Myocyte (in vitro differentiated cells): ENCODE measurements at regions not wholly inside any gene's neighbourhood (a gene's known extent, or its start where the extent isn't known, plus 50 kb on each side); places are given as distances from the start of the nearest gene placed in this dataset.

Source experiments
- DNase-seq: peaks from one replicate; pipeline ENCODE4 v3.0.0-alpha.2; 2012; ENCODE audit warnings: low read depth

- DNase-seq: no peak
Observed at GRCh38 chrX:17206584-17206983, 168.4 kb upstream of the NHS start.

GRCh38 chrX:17214962-17215361, 160.0 kb upstream of the NHS start:
- DNase-seq: no peak

DNA sequence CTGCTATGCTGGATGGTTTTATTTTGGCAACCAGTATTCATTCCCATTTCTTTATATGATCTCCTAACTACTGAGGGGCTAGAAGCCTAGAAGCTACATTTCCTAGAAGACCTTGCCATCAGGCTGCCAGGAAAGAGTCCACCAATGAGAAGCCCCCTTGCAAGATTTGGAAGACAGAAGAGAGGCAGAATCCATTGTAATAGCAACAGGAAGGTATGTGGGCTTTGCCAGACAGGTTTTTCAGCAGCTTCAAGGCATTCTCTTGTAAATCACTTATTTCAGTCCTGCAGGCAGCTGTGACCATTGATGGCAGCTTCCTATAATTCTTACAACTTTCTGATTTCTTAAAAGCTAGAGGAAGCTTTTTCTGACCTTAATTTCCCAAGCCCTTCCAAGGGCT, 148.3 kb upstream of the NHS start:
- no peak for DNase-seq

DNA sequence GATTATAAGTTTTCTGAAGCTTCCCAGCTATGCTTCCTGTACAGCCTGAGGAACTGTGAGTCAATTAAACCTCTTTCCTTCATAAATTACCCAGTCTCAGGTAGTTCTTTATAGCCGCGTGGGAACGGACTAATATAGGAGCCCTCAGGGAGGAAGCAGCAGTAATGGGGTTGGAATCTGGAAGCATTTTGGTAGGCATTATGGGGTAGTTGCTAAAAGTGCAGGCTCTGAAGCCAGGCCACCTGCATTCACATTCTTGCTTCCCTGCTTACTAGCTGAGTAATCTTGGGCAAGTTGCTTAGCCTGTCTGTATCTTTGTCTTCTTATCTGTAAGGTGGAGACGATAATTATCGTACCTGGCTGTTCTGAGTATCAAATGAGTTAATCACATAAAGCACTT, 137.9 kb upstream of the NHS start:
- no peak for DNase-seq

DNA sequence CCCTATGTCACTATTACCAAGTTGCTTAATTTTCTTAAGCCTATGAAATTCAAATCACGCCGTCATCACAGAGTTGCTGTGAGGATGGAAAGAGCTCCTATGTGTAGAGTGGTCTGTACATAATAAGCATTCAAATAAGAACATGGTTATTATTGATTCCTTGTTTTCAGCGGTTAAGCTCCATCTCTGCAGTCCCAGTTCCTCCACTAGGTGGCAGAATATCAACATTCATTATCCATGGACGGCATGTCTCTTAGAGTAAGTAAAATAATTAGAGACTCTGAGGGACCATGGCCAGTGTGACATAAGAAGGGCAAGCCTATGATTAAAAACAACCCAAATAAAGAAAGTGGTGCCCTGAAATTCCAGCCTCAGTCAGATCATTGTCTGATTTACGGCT, 132.5 kb upstream of the NHS start:
- peak; percentile 58 for DNase-seq

DNA sequence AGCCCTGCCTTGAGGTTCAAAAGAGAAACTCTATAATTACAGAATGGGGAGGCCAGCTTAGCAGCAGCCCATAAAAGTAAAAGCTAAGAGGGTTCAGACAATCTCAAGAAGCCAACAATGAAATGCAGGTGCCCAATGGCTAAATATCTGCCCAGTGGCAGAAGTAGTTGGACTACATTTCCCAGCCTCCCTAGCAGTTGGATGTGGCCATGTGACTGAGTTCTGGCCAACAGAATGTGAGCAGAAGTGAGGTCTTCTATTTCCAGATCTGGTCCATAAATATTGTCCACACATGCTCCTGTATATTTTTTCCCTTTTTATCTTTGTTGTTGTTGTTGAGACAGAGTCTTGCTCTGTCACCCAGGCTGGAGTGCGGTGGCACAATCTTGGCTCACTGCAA, 127.9 kb upstream of the NHS start:
- no peak for DNase-seq

GRCh38 chrX:17262123-17262522, 112.9 kb upstream of the NHS start:
- no peak for DNase-seq

GRCh38 chrX:17266136-17266535, 108.9 kb upstream of the NHS start:
- no peak for DNase-seq

DNA sequence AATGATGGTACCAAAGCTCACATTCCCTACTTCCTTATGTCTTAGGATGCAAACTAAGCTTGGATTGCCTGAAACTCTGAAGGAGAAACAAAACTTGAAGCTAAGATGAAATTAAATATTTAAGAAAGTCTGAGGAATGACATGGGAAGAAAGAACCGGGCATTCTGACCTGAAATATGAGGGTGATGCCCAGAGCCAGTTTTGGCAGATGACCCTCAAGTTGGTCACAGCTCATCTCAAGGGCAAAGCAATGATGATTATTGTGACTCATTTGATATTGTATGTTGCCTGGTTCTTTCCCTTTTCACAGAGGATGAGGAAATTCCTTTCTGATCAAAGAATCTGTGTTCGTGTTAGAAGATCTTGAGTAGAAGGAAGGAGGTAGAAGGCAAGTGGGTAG, 96.0 kb upstream of the NHS start:
- no peak for DNase-seq

DNA sequence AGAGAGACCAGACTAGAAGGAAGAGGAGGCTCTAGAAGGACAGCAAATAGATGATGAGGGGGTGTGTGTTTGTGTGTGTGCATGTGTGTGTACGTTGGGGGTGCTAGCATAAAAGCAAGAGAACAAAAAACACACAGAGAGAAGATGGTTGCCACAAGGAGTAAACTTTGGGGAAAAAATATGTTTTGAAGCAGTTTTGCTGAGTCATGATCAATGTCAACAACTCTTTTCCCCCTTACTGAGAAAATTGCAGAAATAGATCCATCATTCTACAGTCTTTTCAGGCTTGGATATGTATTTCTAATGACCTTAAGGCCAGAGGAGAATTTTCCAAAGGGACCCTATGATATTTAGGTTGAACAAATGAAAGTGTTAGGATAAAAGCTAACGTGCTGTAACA, 89.0 kb upstream of the NHS start:
- DNase-seq: no peak

DNA sequence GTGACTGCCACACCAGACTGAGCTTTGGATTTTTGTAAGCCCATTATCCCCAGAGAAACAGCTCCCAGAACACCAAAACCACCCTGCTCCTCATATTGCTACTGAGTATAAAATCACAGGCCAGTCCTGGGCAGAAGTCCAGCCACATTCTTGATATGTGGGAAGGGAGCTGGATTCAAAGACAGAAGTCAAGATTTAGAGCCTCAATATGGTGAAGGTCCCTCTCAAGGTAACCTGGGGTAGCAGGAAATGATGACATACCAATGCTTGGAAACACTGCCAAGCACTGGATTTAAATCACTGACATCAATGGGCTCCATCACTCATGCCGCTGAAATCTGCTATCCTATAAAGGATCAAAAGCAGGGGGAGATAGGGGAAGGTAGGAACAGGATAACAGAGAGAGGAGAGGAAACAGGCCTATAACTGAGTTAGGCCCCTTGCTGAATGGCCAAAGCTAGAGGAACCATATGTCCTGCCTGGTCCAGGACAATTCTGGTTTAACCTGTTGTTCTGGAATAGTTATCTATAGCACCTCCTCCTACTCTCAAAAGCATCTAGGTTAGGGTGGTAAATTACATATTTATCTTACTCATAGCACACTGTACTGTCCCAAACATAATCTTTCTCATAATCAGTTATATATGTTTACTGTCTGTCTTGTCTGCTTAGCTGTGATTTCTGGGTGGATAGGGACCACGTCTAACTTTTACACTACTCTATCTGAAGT, 83.7 kb upstream of the NHS start:
- DNase-seq: no peak

DNA sequence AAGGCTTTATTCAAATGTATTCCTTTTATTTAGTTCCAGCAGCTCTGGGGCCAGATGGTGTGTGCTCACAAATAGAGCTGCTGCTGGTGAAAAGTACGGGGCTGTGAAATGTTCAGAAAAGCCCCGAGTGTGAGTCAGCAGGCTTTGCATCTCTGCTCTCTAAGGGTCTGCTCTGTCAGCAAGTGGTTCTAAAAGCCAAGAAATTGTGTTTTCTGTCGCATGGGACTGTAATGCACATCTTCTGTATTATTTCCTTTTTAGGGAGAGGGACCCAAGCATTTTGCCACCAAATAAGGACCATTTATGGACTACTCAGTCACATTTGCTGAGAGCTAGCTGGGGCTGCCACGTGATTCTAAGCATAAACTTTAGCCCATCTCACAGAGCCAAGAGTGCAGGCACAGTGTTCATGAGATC, 82.9 kb upstream of the NHS start:
- no peak for DNase-seq

DNA sequence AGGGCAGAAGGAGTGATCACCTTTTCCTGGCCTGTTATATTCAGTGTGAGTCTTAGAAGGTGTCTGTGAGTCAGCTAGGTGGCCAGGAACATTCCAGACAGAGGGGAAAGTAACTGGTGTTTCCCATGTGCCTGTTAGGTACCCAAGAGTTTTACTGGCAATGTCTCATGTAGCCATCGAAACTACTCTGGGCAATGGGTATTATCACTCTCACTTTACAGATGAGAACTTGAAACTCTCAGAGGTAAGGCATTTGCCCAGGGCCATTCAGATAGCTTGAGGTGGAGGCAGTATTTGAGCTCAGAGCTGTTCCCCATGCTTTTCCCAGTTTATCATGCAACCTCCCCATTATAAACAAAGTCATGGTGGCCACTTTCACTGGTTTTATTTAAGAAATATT, 80.4 kb upstream of the NHS start:
- no peak for DNase-seq

- no peak for DNase-seq
Observed at GRCh38 chrX:17295791-17296190, 79.2 kb upstream of the NHS start.

DNA sequence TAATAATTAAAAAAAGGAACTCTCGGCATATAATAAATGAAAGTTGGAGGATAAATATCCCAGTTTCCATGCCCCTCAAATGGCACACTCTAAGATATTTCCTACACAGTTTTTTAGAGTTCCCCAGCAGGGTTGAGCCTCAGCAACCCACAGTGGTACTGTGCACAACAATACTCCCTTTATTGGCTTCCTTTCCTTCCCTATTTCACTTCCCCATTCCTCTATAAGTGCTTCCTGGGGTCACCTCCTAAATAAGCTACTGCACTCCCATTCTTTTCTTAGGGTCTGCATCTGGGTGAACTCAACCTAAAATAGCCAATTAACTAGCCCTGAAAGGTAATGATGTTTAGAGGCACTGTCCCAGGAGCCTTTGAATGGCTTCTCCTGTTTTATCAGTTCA, 76.4 kb upstream of the NHS start:
- no peak for DNase-seq

GRCh38 chrX:17299206-17299605, 75.8 kb upstream of the NHS start:
- DNase-seq: no peak

- DNase-seq: no peak
Observed at GRCh38 chrX:17323397-17323796, 51.6 kb upstream of the NHS start.
